Osteocyte (in vitro differentiated cells): ENCODE measurements at regions not wholly inside any gene's neighbourhood (a gene's known extent, or its start where the extent isn't known, plus 50 kb on each side); places are given as distances from the start of the nearest gene placed in this dataset.

Source experiments
- DNase-seq: peaks from one replicate; pipeline ENCODE4 v3.0.0; 2021; ENCODE audit warnings: mixed read lengths; ENCODE audit not compliant: unreplicated experiment; ENCODE audit errors: extremely low spot score
- H3K27ac Mint-ChIP-seq: one replicate; pipeline ENCODE4 v1.8.0; 2021; ENCODE audit warnings: mild to moderate bottlenecking, mixed read lengths; ENCODE audit not compliant: unreplicated experiment
- H3K27me3 Mint-ChIP-seq: one replicate; pipeline ENCODE4 v1.8.0; 2021; ENCODE audit warnings: mixed read lengths; ENCODE audit not compliant: unreplicated experiment
- H3K36me3 Mint-ChIP-seq: one replicate; pipeline ENCODE4 v1.8.0; 2021; ENCODE audit warnings: mixed read lengths; ENCODE audit not compliant: unreplicated experiment
- H3K4me1 Mint-ChIP-seq: one replicate; pipeline ENCODE4 v1.8.0; 2021; ENCODE audit warnings: mixed read lengths; ENCODE audit not compliant: unreplicated experiment
- H3K4me3 Mint-ChIP-seq: one replicate; pipeline ENCODE4 v1.8.0; 2021; ENCODE audit warnings: mild to moderate bottlenecking, moderate library complexity, mixed read lengths; ENCODE audit not compliant: unreplicated experiment
- H3K9me3 Mint-ChIP-seq: one replicate; pipeline ENCODE4 v1.8.0; 2021; ENCODE audit warnings: mixed read lengths; ENCODE audit not compliant: unreplicated experiment
- CTCF ChIP-seq: fragments of 200-600 bp; sonication (generic); IDR thresholded peaks from 2 replicates; pipeline ENCODE4 v1.5.0; 2021; ENCODE audit warnings: antibody characterized with exemption, mild to moderate bottlenecking, moderate library complexity

- no peaks in the 10 kb centered on the region for H3K9me3 Mint-ChIP-seq
- no peak for DNase-seq
- no peak overlapping the region for H3K4me3 Mint-ChIP-seq
- H3K4me1 Mint-ChIP-seq = no peaks in the 10 kb centered on the region
- H3K27ac Mint-ChIP-seq = no peak overlapping the region
- H3K27me3 Mint-ChIP-seq = peaks cover 12% of the 10 kb centered on the region
- TF ChIP-seq CTCF = no peak
- H3K36me3 Mint-ChIP-seq = no peaks in the 10 kb centered on the region
Measured at GRCh38 chr2:33670392-33670937, 71.4 kb upstream of the FAM98A start.

GRCh38 chr2:33666879-33667278 lies 67.8 kb upstream of the FAM98A start:
- DNase-seq = no peak
- no peak for TF ChIP-seq CTCF
- no peaks in the 10 kb centered on the region for H3K4me1 Mint-ChIP-seq
- H3K4me3 Mint-ChIP-seq = no peak overlapping the region
- H3K27me3 Mint-ChIP-seq = no peaks in the 10 kb centered on the region
- H3K27ac Mint-ChIP-seq = no peak overlapping the region
- H3K9me3 Mint-ChIP-seq = peaks cover 12% of the 10 kb centered on the region
- H3K36me3 Mint-ChIP-seq = no peaks in the 10 kb centered on the region

GRCh38 chr2:33665039-33665438 lies 65.9 kb upstream of the FAM98A start:
- DNase-seq = no peak
- H3K9me3 Mint-ChIP-seq = peaks cover 12% of the 10 kb centered on the region
- H3K27me3 Mint-ChIP-seq = no peaks in the 10 kb centered on the region
- no peak overlapping the region for H3K27ac Mint-ChIP-seq
- no peaks in the 10 kb centered on the region for H3K36me3 Mint-ChIP-seq
- no peak for TF ChIP-seq CTCF
- no peaks in the 10 kb centered on the region for H3K4me1 Mint-ChIP-seq
- no peak overlapping the region for H3K4me3 Mint-ChIP-seq

- Mint-ChIP-seq H3K36me3 (no peaks in the 10 kb centered on the region), H3K4me3 (no peak overlapping the region), H3K27me3 (peaks cover 6% of the 10 kb centered on the region), H3K4me1 (no peaks in the 10 kb centered on the region), H3K9me3 (peaks cover 12% of the 10 kb centered on the region), H3K27ac (no peak overlapping the region)
- DNase-seq = no peak
- TF ChIP-seq CTCF = no peak
Measured at GRCh38 chr2:33660416-33661123, 61.5 kb upstream of the FAM98A start.

- Mint-ChIP-seq H3K36me3 (no peaks in the 10 kb centered on the region), H3K4me1 (no peaks in the 10 kb centered on the region), H3K4me3 (no peak overlapping the region), H3K9me3 (no peaks in the 10 kb centered on the region), H3K27me3 (peaks cover 12% of the 10 kb centered on the region), H3K27ac (no peak overlapping the region)
- no peak for TF ChIP-seq CTCF
- DNase-seq = no peak
Measured at GRCh38 chr2:33655626-33656320, 56.7 kb upstream of the FAM98A start.
